Kidney epithelial cell (primary cell): ENCODE measurements at regions not wholly inside any gene's neighbourhood (a gene's known extent, or its start where the extent isn't known, plus 50 kb on each side); places are given as distances from the start of the nearest gene placed in this dataset.

ENCODE experiments used
- DNase-seq: peaks from one replicate; pipeline ENCODE4 v3.0.0-alpha.2; 2010; ENCODE audit warnings: low read depth
- H3K27me3 ChIP-seq: 2 replicates; pipeline ENCODE4 v1.6.0; 2011; ENCODE audit warnings: low read length; ENCODE audit not compliant: control insufficient read depth, insufficient read depth
- H3K36me3 ChIP-seq: 2 replicates; pipeline ENCODE4 v1.5.1; 2011; ENCODE audit warnings: low read length; ENCODE audit not compliant: control insufficient read depth, insufficient read depth
- H3K4me3 ChIP-seq: 2 replicates; pipeline ENCODE4 v1.5.1; 2011; ENCODE audit warnings: low read depth, mild to moderate bottlenecking, control low read depth, low read length
- CTCF ChIP-seq: IDR thresholded peaks from 2 replicates; pipeline ENCODE4 v1.5.1; 2011; ENCODE audit warnings: mild to moderate bottlenecking, moderate library complexity, low read length, control low read depth, inconsistent platforms; ENCODE audit not compliant: insufficient read depth, poor library complexity, severe bottlenecking

GRCh38 chr3:148066802-148067201, 630.9 kb upstream of the AGTR1 start:
- DNase-seq, result no peak
- no peak for TF ChIP-seq CTCF
- Histone ChIP-seq H3K27me3 (no peaks in the 10 kb centered on the region), H3K4me3 (no peak overlapping the region), H3K36me3 (no peaks in the 10 kb centered on the region)

GRCh38 chr3:148068466-148068865, 629.2 kb upstream of the AGTR1 start:
- TF ChIP-seq CTCF, result no peak
- Histone ChIP-seq H3K27me3 (no peaks in the 10 kb centered on the region), H3K4me3 (no peak overlapping the region)

GRCh38 chr3:148070041-148070440, 627.7 kb upstream of the AGTR1 start:
- H3K27me3 ChIP-seq, result no peaks in the 10 kb centered on the region
- no peak overlapping the region for H3K4me3 ChIP-seq
- no peak for DNase-seq
- no peak for TF ChIP-seq CTCF
- H3K36me3 ChIP-seq, result no peaks in the 10 kb centered on the region

More at GRCh38 chr3:148068466-148068865, 629.2 kb upstream of the AGTR1 start:
- no peaks in the 10 kb centered on the region for H3K36me3 ChIP-seq
- DNase-seq, result no peak

GRCh38 chr3:148073721-148074456, 623.8 kb upstream of the AGTR1 start:
- no peak for TF ChIP-seq CTCF
- Histone ChIP-seq H3K27me3 (no peaks in the 10 kb centered on the region), H3K4me3 (no peak overlapping the region), H3K36me3 (no peaks in the 10 kb centered on the region)
- no peak for DNase-seq

GRCh38 chr3:148074946-148075345, 622.8 kb upstream of the AGTR1 start:
- TF ChIP-seq CTCF, result no peak
- DNase-seq, result no peak
- Histone ChIP-seq H3K4me3 (no peak overlapping the region), H3K27me3 (peaks cover 3% of the 10 kb centered on the region), H3K36me3 (no peaks in the 10 kb centered on the region)
